ENCODE measurements at regions not wholly inside any gene's neighbourhood (a gene's known extent, or its start where the extent isn't known, plus 50 kb on each side); places are given as distances from the start of the nearest gene placed in this dataset.

DNA sequence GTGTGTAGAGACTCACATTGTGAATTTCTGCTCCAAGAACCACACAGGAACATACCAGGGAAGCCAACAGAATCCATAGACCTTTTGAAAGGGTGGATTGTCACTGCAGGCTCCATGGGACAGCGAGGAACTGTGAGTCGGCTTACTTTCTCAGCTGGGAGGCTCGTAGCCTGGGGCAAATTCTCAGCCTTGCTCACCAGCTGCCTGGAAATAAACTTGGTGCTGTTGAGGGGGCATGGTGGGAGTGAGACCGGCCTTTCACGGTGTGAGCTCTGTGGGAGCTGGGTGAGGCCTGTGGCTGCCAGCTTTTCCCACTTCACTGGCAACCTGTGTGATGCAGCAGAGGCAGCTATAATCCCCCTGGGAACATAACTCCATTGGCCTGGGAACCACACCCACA is 146.6 kb upstream of the P2RY1 start:
- ChIA-PET SMC1A (ENCODE audit: uncharacterized antibody, unreplicated experiment) (interaction anchor here (0.7 to 1.8 kb wide), 3 partner anchors 9 to 15 kb away, joined by 3 read pairs; no protein-coding TSS in a partner anchor), RAD21 (ENCODE audit: unreplicated experiment) (interaction anchor here (1.2 kb wide), 1 partner anchor 93 kb away, joined by 3 read pairs; no protein-coding TSS in a partner anchor), CTCF (no interaction called here), POLR2A (no interaction called here)
- Histone ChIP-seq H3K4me2 (ENCODE audit: control insufficient read depth, insufficient read depth) (no peak overlapping the region), H2AFZ (ENCODE audit: control insufficient read depth, low read depth, low read length) (no peak overlapping the region; the same call in 1 of the 2 replicates), H3K79me2 (ENCODE audit: control insufficient read depth, insufficient read depth, low read length) (no peaks in the 10 kb centered on the region), H3K27me3 (replicated peaks in 1 of 2; ENCODE audit: control insufficient read depth in 2 of 2, insufficient read depth in 2 of 2, low read length in 1 of 2) (no peaks in the 10 kb centered on the region), H3K36me3 (ENCODE audit: control insufficient read depth in 2 of 2, insufficient read depth in 2 of 2, low read length in 1 of 2) (no peaks in the 10 kb centered on the region), H3K9ac (ENCODE audit: control insufficient read depth, insufficient read depth, low read length) (no peak overlapping the region), H3K9me3 (replicated peaks; ENCODE audit: control insufficient read depth, insufficient read depth, low read length) (no peaks in the 10 kb centered on the region; the same call in 2 of the 3 replicates), H3K4me1 (ENCODE audit: control insufficient read depth, insufficient read depth, low read length) (no peaks in the 10 kb centered on the region), H3K27ac (ENCODE audit: control insufficient read depth, insufficient read depth) (no peak overlapping the region), H4K20me1 (ENCODE audit: control insufficient read depth, insufficient read depth) (no peaks in the 10 kb centered on the region), H3K4me3 (no peak overlapping the region)
- no peak for DNase-seq (ENCODE audit: low read depth, low spot score)
- no TSS peak for BruUV-seq (replicated peaks)
- in situ Hi-C loops (cut with MboI) (no loop called here), intact Hi-C loops (cut with micrococcal nuclease; ENCODE audit: unreplicated experiment) (no loop called here)
- no peak for FAIRE-seq
- ATAC-seq = no peak
- 18% methylated on average over 5 of the region's 5 CpGs for WGBS (ENCODE audit: insufficient coverage, insufficient replicate concordance, low lambda C conversion rate, missing lambda C conversion rate)
- TF ChIP-seq, protein P1, sequence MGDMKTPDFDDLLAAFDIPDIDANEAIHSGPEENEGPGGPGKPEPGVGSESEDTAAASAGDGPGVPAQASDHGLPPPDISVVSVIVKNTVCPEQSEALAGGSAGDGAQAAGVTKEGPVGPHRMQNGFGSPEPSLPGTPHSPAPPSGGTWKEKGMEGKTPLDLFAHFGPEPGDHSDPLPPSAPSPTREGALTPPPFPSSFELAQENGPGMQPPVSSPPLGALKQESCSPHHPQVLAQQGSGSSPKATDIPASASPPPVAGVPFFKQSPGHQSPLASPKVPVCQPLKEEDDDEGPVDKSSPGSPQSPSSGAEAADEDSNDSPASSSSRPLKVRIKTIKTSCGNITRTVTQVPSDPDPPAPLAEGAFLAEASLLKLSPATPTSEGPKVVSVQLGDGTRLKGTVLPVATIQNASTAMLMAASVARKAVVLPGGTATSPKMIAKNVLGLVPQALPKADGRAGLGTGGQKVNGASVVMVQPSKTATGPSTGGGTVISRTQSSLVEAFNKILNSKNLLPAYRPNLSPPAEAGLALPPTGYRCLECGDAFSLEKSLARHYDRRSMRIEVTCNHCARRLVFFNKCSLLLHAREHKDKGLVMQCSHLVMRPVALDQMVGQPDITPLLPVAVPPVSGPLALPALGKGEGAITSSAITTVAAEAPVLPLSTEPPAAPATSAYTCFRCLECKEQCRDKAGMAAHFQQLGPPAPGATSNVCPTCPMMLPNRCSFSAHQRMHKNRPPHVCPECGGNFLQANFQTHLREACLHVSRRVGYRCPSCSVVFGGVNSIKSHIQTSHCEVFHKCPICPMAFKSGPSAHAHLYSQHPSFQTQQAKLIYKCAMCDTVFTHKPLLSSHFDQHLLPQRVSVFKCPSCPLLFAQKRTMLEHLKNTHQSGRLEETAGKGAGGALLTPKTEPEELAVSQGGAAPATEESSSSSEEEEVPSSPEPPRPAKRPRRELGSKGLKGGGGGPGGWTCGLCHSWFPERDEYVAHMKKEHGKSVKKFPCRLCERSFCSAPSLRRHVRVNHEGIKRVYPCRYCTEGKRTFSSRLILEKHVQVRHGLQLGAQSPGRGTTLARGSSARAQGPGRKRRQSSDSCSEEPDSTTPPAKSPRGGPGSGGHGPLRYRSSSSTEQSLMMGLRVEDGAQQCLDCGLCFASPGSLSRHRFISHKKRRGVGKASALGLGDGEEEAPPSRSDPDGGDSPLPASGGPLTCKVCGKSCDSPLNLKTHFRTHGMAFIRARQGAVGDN (IDR thresholded peaks at IDR 0.05) = no peak
- TF ChIP-seq, protein P2, sequence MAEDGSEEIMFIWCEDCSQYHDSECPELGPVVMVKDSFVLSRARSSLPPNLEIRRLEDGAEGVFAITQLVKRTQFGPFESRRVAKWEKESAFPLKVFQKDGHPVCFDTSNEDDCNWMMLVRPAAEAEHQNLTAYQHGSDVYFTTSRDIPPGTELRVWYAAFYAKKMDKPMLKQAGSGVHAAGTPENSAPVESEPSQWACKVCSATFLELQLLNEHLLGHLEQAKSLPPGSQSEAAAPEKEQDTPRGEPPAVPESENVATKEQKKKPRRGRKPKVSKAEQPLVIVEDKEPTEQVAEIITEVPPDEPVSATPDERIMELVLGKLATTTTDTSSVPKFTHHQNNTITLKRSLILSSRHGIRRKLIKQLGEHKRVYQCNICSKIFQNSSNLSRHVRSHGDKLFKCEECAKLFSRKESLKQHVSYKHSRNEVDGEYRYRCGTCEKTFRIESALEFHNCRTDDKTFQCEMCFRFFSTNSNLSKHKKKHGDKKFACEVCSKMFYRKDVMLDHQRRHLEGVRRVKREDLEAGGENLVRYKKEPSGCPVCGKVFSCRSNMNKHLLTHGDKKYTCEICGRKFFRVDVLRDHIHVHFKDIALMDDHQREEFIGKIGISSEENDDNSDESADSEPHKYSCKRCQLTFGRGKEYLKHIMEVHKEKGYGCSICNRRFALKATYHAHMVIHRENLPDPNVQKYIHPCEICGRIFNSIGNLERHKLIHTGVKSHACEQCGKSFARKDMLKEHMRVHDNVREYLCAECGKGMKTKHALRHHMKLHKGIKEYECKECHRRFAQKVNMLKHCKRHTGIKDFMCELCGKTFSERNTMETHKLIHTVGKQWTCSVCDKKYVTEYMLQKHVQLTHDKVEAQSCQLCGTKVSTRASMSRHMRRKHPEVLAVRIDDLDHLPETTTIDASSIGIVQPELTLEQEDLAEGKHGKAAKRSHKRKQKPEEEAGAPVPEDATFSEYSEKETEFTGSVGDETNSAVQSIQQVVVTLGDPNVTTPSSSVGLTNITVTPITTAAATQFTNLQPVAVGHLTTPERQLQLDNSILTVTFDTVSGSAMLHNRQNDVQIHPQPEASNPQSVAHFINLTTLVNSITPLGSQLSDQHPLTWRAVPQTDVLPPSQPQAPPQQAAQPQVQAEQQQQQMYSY (CRISPR knock-in tag; IDR thresholded peaks at IDR 0.05) = no peak
- TF ChIP-seq SMARCA5 (IDR thresholded peaks at IDR 0.05) = no peak
- TF ChIP-seq MLLT1 (IDR thresholded peaks at IDR 0.05) = no peak
- no peak for TF ChIP-seq HDAC2 (IDR thresholded peaks at IDR 0.05)
- TF ChIP-seq SUZ12 (IDR thresholded peaks at IDR 0.05; ENCODE audit: unreplicated experiment) = no peak
- no peak for TF ChIP-seq CBFB (IDR thresholded peaks at IDR 0.05; ENCODE audit: low read depth)
- no peak for TF ChIP-seq ZNF24 (IDR thresholded peaks at IDR 0.05)
- no peak for TF ChIP-seq MXI1 (IDR thresholded peaks at IDR 0.05; ENCODE audit: low read depth, low read length)
- no peak for TF ChIP-seq TAF1 (IDR thresholded peaks at IDR 0.05; ENCODE audit: borderline replicate concordance, low read depth, low read length)
- TF ChIP-seq, protein P3, sequence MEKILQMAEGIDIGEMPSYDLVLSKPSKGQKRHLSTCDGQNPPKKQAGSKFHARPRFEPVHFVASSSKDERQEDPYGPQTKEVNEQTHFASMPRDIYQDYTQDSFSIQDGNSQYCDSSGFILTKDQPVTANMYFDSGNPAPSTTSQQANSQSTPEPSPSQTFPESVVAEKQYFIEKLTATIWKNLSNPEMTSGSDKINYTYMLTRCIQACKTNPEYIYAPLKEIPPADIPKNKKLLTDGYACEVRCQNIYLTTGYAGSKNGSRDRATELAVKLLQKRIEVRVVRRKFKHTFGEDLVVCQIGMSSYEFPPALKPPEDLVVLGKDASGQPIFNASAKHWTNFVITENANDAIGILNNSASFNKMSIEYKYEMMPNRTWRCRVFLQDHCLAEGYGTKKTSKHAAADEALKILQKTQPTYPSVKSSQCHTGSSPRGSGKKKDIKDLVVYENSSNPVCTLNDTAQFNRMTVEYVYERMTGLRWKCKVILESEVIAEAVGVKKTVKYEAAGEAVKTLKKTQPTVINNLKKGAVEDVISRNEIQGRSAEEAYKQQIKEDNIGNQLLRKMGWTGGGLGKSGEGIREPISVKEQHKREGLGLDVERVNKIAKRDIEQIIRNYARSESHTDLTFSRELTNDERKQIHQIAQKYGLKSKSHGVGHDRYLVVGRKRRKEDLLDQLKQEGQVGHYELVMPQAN (conservative IDR thresholded peaks at IDR 0.05) = no peak
- TF ChIP-seq, protein P4, sequence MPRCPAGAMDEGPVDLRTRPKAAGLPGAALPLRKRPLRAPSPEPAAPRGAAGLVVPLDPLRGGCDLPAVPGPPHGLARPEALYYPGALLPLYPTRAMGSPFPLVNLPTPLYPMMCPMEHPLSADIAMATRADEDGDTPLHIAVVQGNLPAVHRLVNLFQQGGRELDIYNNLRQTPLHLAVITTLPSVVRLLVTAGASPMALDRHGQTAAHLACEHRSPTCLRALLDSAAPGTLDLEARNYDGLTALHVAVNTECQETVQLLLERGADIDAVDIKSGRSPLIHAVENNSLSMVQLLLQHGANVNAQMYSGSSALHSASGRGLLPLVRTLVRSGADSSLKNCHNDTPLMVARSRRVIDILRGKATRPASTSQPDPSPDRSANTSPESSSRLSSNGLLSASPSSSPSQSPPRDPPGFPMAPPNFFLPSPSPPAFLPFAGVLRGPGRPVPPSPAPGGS (IDR thresholded peaks at IDR 0.05; ENCODE audit: borderline replicate concordance, insufficient read depth, low read depth, low read length, poor library complexity, severe bottlenecking) = no peak
